ENCODE measurements at regions not wholly inside any gene's neighbourhood (a gene's known extent, or its start where the extent isn't known, plus 50 kb on each side); places are given as distances from the start of the nearest gene placed in this dataset.

- no peak for TF ChIP-seq CTCF (IDR thresholded peaks at IDR 0.05)
- TF ChIP-seq POLR2A (IDR thresholded peaks at IDR 0.05), result no peak
- TF ChIP-seq EP300 (IDR thresholded peaks at IDR 0.05), result no peak
Observed at GRCh38 chr16:86181526-86181925, 282.6 kb downstream of the IRF8 start.

Measured in tibial nerve (tissue), 4 donors.